Esophagus muscularis mucosa (tissue), 4 donors: ENCODE measurements at regions not wholly inside any gene's neighbourhood (a gene's known extent, or its start where the extent isn't known, plus 50 kb on each side); places are given as distances from the start of the nearest gene placed in this dataset.

ENCODE experiments used
- DNase-seq: peaks from one replicate; pipeline ENCODE4 v3.0.0-alpha.2; 2017; ENCODE audit errors: extremely low spot score
- H3K27ac ChIP-seq, 4 donors: fragments of 200-600 bp; sonication (generic); replicated peaks in 1 of 4; 1 replicate in 3 of 4; 2 replicates in 1 of 4; pipeline ENCODE4 v1.5.1; 2016 to 2019; ENCODE audit warnings: mild to moderate bottlenecking in 1 of 4
- H3K27me3 ChIP-seq, 4 donors: fragments of 200-600 bp; sonication (generic); one replicate each; pipeline versions ENCODE4 v1.5.1 to v1.6.0; 2016 to 2019
- H3K36me3 ChIP-seq, 4 donors: fragments of 200-600 bp; sonication (generic); one replicate each; pipeline ENCODE4 v1.5.1; 2016 to 2019
- H3K4me1 ChIP-seq, 4 donors: fragments of 200-600 bp; sonication (generic); one replicate each; pipeline ENCODE4 v1.5.1; 2016 to 2019
- H3K4me3 ChIP-seq, 4 donors: fragments of 200-600 bp; sonication (generic); 1 replicate in 2 of 4; 2 replicates in 2 of 4; pipeline ENCODE4 v1.5.1; 2016 to 2019; ENCODE audit warnings: mild to moderate bottlenecking in 4 of 4, moderate library complexity in 1 of 4
- H3K9me3 ChIP-seq, 4 donors: fragments of 200-600 bp; sonication (generic); 1 replicate in 3 of 4; 2 replicates in 1 of 4; pipeline ENCODE4 v1.5.1; 2016 to 2019
- EP300 ChIP-seq: sonication (generic); formaldehyde crosslinking; IDR thresholded peaks from one replicate; pipeline ENCODE4 v1.6.1; 2017; ENCODE audit warnings: antibody characterized with exemption
- POLR2A ChIP-seq: fragments of 450-650 bp; IDR thresholded peaks from one replicate; pipeline ENCODE4 v1.6.1; 2017; ENCODE audit warnings: antibody characterized with exemption, moderate library complexity, mild to moderate bottlenecking, low read depth
- POLR2AphosphoS5 ChIP-seq, 2 donors: sonication (generic); formaldehyde crosslinking; IDR thresholded peaks; one replicate each; pipeline ENCODE4 v1.6.1; 2017; ENCODE audit warnings: antibody characterized with exemption in 2 of 2
- WGBS: methylation state at CpG from one replicate; pipeline ENCODE4 v1.1.5; 2018; 5-methylcytosine and 5-hydroxymethylcytosine counted together
- intact Hi-C: fragments of 100-400 bp; cut with DNase I; formaldehyde crosslinking; loops from one replicate; pipeline ENCODE4 v1.15.1; 2023
- TF ChIP-seq, protein P1 (sequence below), 3 experiments: fragments of 200-600 bp in 2 of 3; fragments of 450-650 bp in 1 of 3; sonication (generic) in 2 of 3; IDR thresholded peaks; one replicate each; pipeline ENCODE4 v1.5.1; 2017 to 2019; ENCODE audit warnings: antibody characterized with exemption in 3 of 3, mild to moderate bottlenecking in 2 of 3, moderate library complexity in 1 of 3

DNA sequence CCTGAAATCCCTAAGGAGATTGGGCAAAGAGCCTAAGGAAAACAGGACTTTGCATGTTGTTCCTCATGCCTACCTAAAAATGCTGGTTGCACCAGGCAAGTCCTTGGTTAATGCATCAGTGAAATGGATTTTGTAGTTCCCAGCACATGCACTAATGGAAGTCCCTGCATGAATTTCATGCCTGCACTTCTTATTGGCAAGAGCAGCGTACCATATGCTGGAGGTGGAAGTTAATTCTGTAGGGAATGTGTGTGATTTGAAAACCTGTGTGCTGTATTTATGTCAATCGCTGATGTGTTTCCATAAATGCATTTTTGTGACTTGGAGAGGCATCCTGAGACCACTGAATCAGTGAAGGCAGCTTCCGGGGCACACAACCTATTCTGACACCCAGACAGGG lies 140.3 kb upstream of the MTNR1B start:
- Histone ChIP-seq H3K36me3 (no peaks in the 10 kb centered on the region), H3K4me1 (peaks cover 0 to 28% (median 15%) of the 10 kb centered on the region in 4 donors), H3K9me3 (no peaks in the 10 kb centered on the region), H3K4me3 (no peak overlapping the region), H3K27ac (no peak overlapping the region), H3K27me3 (no peaks in the 10 kb centered on the region)
- intact Hi-C loops: no loop called here
- 96% methylated on average over 3 of the region's 3 CpGs for WGBS
- DNase-seq: no peak
- TF ChIP-seq, protein P1, sequence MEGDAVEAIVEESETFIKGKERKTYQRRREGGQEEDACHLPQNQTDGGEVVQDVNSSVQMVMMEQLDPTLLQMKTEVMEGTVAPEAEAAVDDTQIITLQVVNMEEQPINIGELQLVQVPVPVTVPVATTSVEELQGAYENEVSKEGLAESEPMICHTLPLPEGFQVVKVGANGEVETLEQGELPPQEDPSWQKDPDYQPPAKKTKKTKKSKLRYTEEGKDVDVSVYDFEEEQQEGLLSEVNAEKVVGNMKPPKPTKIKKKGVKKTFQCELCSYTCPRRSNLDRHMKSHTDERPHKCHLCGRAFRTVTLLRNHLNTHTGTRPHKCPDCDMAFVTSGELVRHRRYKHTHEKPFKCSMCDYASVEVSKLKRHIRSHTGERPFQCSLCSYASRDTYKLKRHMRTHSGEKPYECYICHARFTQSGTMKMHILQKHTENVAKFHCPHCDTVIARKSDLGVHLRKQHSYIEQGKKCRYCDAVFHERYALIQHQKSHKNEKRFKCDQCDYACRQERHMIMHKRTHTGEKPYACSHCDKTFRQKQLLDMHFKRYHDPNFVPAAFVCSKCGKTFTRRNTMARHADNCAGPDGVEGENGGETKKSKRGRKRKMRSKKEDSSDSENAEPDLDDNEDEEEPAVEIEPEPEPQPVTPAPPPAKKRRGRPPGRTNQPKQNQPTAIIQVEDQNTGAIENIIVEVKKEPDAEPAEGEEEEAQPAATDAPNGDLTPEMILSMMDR (IDR thresholded peaks at IDR 0.05): no peak
- TF ChIP-seq EP300: no peak
- TF ChIP-seq POLR2A: no peak
- TF ChIP-seq POLR2AphosphoS5 (IDR thresholded peaks at IDR 0.05): no peak

DNA sequence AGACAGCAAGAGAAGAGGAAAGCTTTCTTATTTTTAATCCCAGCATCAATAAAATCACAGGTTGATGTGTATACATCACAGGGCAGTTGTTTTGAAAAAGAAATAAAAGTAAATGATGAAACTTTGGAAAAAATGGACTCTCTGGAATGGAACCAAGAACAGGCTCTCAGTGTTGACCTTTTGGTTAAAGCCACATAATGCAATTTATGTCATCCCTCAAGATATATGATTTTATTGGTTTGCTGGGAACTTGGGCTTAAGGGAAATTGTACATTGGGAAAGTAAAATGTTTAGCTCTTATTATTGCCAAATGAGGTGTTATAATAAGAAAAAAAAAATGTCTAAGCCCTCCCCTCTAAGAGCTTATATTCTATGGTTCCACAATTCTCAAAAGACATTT lies 139.8 kb upstream of the MTNR1B start:
- H3K9me3 ChIP-seq: no peaks in the 10 kb centered on the region
- H3K27me3 ChIP-seq: no peaks in the 10 kb centered on the region
- H3K4me3 ChIP-seq: no peak overlapping the region
- H3K4me1 ChIP-seq: peaks cover 0 to 34% (median 17%) of the 10 kb centered on the region in 4 donors
- no peaks in the 10 kb centered on the region for H3K36me3 ChIP-seq
- no peak overlapping the region for H3K27ac ChIP-seq
- intact Hi-C loops: no loop called here
- no peak for DNase-seq
- TF ChIP-seq POLR2AphosphoS5 (IDR thresholded peaks at IDR 0.05): no peak
- TF ChIP-seq POLR2A: no peak
- TF ChIP-seq, protein P1 (IDR thresholded peaks at IDR 0.05): no peak
- no peak for TF ChIP-seq EP300

DNA sequence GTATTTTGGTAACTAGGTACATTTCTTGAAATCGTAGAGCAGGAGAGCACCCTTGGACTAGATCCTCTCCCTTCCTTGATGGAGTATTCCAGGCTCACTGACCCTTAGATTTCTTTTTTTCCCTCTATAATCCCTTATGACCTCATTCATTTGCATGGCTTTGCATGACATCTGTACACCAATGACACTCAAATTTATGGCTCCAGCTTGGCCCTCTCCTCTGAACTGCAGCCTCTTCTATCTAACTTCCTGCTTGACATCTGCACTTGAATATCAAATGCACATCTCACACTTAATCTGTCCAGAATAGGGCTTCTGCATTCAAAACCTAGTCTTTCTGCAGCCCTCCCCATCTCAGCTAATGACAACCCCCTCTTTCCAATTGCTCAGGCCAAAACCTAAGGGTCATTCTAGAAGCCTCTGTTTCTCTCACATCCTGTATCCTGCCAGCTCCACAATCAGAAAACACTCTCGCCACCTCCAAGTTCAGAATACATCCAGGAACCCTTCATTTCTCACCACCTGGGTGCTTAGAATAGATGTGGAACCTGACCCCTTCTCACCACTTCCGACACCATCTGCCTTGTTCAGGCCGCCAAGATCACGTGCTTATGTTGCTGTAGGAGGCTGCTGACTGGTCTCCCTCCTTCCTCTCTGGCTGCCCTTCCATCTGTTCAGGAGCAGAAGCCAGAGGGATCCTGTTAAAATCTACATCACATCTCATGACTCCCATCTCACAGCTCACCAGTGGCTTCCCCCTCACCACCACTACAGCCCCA lies 138.9 kb upstream of the MTNR1B start:
- TF ChIP-seq POLR2A (no peak), EP300 (no peak), POLR2AphosphoS5 (IDR thresholded peaks at IDR 0.05) (no peak)
- TF ChIP-seq, protein P1 (IDR thresholded peaks at IDR 0.05): no peak
- 79% methylated on average over 5 of the region's 5 CpGs for WGBS
- H3K27me3 ChIP-seq: no peaks in the 10 kb centered on the region
- H3K9me3 ChIP-seq: no peaks in the 10 kb centered on the region
- no peak for DNase-seq
- intact Hi-C loops: no loop called here
- no peak overlapping the region for H3K27ac ChIP-seq
- no peaks in the 10 kb centered on the region for H3K36me3 ChIP-seq
- H3K4me3 ChIP-seq: no peak overlapping the region
- peaks cover 0 to 36% (median 18%) of the 10 kb centered on the region in 4 donors for H3K4me1 ChIP-seq

DNA sequence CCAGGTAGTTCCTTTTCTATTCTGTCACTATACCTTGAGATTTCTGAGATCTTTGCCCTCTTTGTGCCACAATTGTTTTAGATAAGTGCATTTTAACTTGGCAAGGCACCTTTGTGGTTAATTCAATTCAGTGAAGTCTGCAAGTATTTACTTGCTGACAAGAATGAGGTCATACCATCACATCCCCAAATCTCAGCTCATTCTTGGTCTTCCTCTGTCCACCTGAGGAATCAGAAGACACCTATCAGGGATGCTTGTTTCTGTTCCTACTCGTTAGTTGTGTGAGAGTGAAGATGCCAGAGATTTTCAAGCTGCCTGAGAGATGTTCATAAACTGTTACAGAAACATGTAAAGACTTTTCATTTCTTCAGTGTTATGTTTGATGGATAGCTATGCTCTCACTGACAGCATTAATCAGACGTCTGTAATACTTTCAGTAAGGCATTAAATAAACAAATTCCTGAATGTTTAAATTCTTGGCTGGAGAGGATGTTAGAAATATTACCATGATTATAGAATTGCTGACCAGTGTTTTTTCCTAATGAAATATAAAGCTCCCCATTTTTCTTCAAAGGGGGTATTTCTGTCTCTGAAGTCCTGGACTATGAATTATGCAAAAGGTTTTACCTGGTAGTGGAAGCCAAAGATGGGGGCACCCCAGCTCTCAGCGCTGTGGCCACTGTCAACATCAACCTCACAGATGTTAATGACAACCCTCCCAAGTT lies 135.0 kb upstream of the MTNR1B start:
- DNase-seq: no peak
- no peak overlapping the region for H3K27ac ChIP-seq
- intact Hi-C loops: no loop called here
- TF ChIP-seq, protein P1 (IDR thresholded peaks at IDR 0.05): no peak
- no peak for TF ChIP-seq POLR2A
- TF ChIP-seq EP300: no peak
- TF ChIP-seq POLR2AphosphoS5 (IDR thresholded peaks at IDR 0.05): no peak
- WGBS: 42% methylated on average over 3 of the region's 3 CpGs
- no peak overlapping the region for H3K4me3 ChIP-seq
- H3K9me3 ChIP-seq: no peaks in the 10 kb centered on the region
- H3K36me3 ChIP-seq: no peaks in the 10 kb centered on the region
- H3K4me1 ChIP-seq: peaks cover 0 to 10% (median 3%) of the 10 kb centered on the region in 4 donors
- H3K27me3 ChIP-seq: no peaks in the 10 kb centered on the region
